ENCODE measurements at regions not wholly inside any gene's neighbourhood (a gene's known extent, or its start where the extent isn't known, plus 50 kb on each side); places are given as distances from the start of the nearest gene placed in this dataset.

GRCh38 chr6:88304520-88304919 lies 138.4 kb upstream of the CNR1 start:
- Histone ChIP-seq H3K14ac (ENCODE audit: low read length) (no peak overlapping the region), H3K23ac (ENCODE audit: low read depth, low read length, poor library complexity) (no peak overlapping the region), H2BK120ac (ENCODE audit: low read depth, low read length) (no peak overlapping the region), H2BK12ac (ENCODE audit: low read length) (no peak overlapping the region), H2AFZ (ENCODE audit: low read length) (no peak overlapping the region), H4K8ac (ENCODE audit: low read depth, low read length) (no peak overlapping the region), H3K27ac (replicated peaks; ENCODE audit: low read length) (no peak overlapping the region), H3K4ac (ENCODE audit: low read length) (no peak overlapping the region), H3K4me1 (ENCODE audit: control insufficient read depth in 2 of 2, insufficient read depth in 1 of 2, low read depth in 1 of 2, low read length in 2 of 2) (peaks cover 0 to 9% of the 10 kb centered on the region in 2 donors), H4K91ac (ENCODE audit: low read depth, low read length, poor library complexity) (no peak overlapping the region), H3K36me3 (replicated peaks in 1 of 2; ENCODE audit: control insufficient read depth in 2 of 2, insufficient read depth in 2 of 2, low read length in 2 of 2) (no peaks in the 10 kb centered on the region), H2BK15ac (ENCODE audit: low read length) (no peak overlapping the region), H2AK5ac (ENCODE audit: low read depth, low read length) (no peak overlapping the region), H3K9ac (ENCODE audit: low read depth, low read length, poor library complexity) (no peak overlapping the region), H2BK5ac (ENCODE audit: low read length) (no peak overlapping the region), H3K79me1 (ENCODE audit: low read depth, low read length) (no peaks in the 10 kb centered on the region), H3K4me3 (ENCODE audit: low read length in 2 of 2) (no peak overlapping the region), H3K4me2 (ENCODE audit: insufficient read depth, low read length, poor library complexity, severe bottlenecking) (no peak overlapping the region), H3K27me3 (ENCODE audit: control insufficient read depth in 3 of 3, insufficient read depth in 3 of 3, low read depth in 1 of 3, low read length in 3 of 3) (no peaks in the 10 kb centered on the region), H3K18ac (ENCODE audit: low read length) (no peak overlapping the region), H3K9me3 (replicated peaks in 1 of 2; ENCODE audit: control insufficient read depth in 2 of 2, insufficient read depth in 1 of 2, low read depth in 1 of 2, low read length in 2 of 2) (no peaks in the 10 kb centered on the region)
- no peak for DNase-seq (ENCODE audit: low spot score)
- WGBS, 2 donors (ENCODE audit: extremely low coverage in 2 of 2, insufficient read length in 2 of 2, insufficient replicate concordance in 1 of 2): no CpG with 5 or more reads among the region's 1 CpG

- Histone ChIP-seq H3K9me3 (replicated peaks in 1 of 2; ENCODE audit: control insufficient read depth in 2 of 2, insufficient read depth in 1 of 2, low read depth in 1 of 2, low read length in 2 of 2) (no peaks in the 10 kb centered on the region), H3K14ac (ENCODE audit: low read length) (no peak overlapping the region), H3K36me3 (replicated peaks in 1 of 2; ENCODE audit: control insufficient read depth in 2 of 2, insufficient read depth in 2 of 2, low read length in 2 of 2) (no peaks in the 10 kb centered on the region)
Observed at GRCh38 chr6:88302769-88303225, 136.7 kb upstream of the CNR1 start.

GRCh38 chr6:88301888-88302768 lies 136.0 kb upstream of the CNR1 start:
- Histone ChIP-seq H4K8ac (ENCODE audit: low read depth, low read length) (no peak overlapping the region), H3K27me3 (ENCODE audit: control insufficient read depth in 3 of 3, insufficient read depth in 3 of 3, low read depth in 1 of 3, low read length in 3 of 3) (no peaks in the 10 kb centered on the region), H3K4ac (ENCODE audit: low read length) (no peak overlapping the region), H3K79me1 (ENCODE audit: low read depth, low read length) (no peaks in the 10 kb centered on the region), H4K91ac (ENCODE audit: low read depth, low read length, poor library complexity) (no peak overlapping the region), H3K14ac (ENCODE audit: low read length) (no peak overlapping the region), H3K36me3 (replicated peaks in 1 of 2; ENCODE audit: control insufficient read depth in 2 of 2, insufficient read depth in 2 of 2, low read length in 2 of 2) (no peaks in the 10 kb centered on the region), H3K4me3 (ENCODE audit: low read length in 2 of 2) (no peak overlapping the region), H2BK12ac (ENCODE audit: low read length) (no peak overlapping the region), H2BK120ac (ENCODE audit: low read depth, low read length) (no peak overlapping the region), H3K4me1 (ENCODE audit: control insufficient read depth in 2 of 2, insufficient read depth in 1 of 2, low read depth in 1 of 2, low read length in 2 of 2) (peaks cover 0 to 9% of the 10 kb centered on the region in 2 donors), H3K23ac (ENCODE audit: low read depth, low read length, poor library complexity) (no peak overlapping the region), H3K27ac (replicated peaks; ENCODE audit: low read length) (no peak overlapping the region), H2AFZ (ENCODE audit: low read length) (no peak overlapping the region), H2BK15ac (ENCODE audit: low read length) (no peak overlapping the region), H3K9ac (ENCODE audit: low read depth, low read length, poor library complexity) (no peak overlapping the region), H3K4me2 (ENCODE audit: insufficient read depth, low read length, poor library complexity, severe bottlenecking) (no peak overlapping the region), H2AK5ac (ENCODE audit: low read depth, low read length) (no peak overlapping the region), H3K18ac (ENCODE audit: low read length) (no peak overlapping the region), H2BK5ac (ENCODE audit: low read length) (no peak overlapping the region), H3K9me3 (replicated peaks in 1 of 2; ENCODE audit: control insufficient read depth in 2 of 2, insufficient read depth in 1 of 2, low read depth in 1 of 2, low read length in 2 of 2) (no peaks in the 10 kb centered on the region)
- WGBS, 2 donors (ENCODE audit: extremely low coverage in 2 of 2, insufficient read length in 2 of 2, insufficient replicate concordance in 1 of 2): no CpG with 5 or more reads among the region's 5 CpGs
- no peak for DNase-seq (ENCODE audit: low spot score)

More at GRCh38 chr6:88302769-88303225, 136.7 kb upstream of the CNR1 start:
- no peak overlapping the region for H4K91ac ChIP-seq (ENCODE audit: low read depth, low read length, poor library complexity)
- H3K4me2 ChIP-seq (ENCODE audit: insufficient read depth, low read length, poor library complexity, severe bottlenecking): no peak overlapping the region
- H2BK120ac ChIP-seq (ENCODE audit: low read depth, low read length): no peak overlapping the region
- no peaks in the 10 kb centered on the region for H3K27me3 ChIP-seq (ENCODE audit: control insufficient read depth in 3 of 3, insufficient read depth in 3 of 3, low read depth in 1 of 3, low read length in 3 of 3)
- no peak overlapping the region for H2BK12ac ChIP-seq (ENCODE audit: low read length)
- H3K9ac ChIP-seq (ENCODE audit: low read depth, low read length, poor library complexity): no peak overlapping the region
- H3K4ac ChIP-seq (ENCODE audit: low read length): no peak overlapping the region
- no peak overlapping the region for H2AK5ac ChIP-seq (ENCODE audit: low read depth, low read length)
- H3K4me1 ChIP-seq (ENCODE audit: control insufficient read depth in 2 of 2, insufficient read depth in 1 of 2, low read depth in 1 of 2, low read length in 2 of 2): peaks cover 0 to 9% of the 10 kb centered on the region in 2 donors
- no peaks in the 10 kb centered on the region for H3K79me1 ChIP-seq (ENCODE audit: low read depth, low read length)
- H3K23ac ChIP-seq (ENCODE audit: low read depth, low read length, poor library complexity): no peak overlapping the region
- H2BK5ac ChIP-seq (ENCODE audit: low read length): no peak overlapping the region
- H3K4me3 ChIP-seq (ENCODE audit: low read length in 2 of 2): no peak overlapping the region
- H2AFZ ChIP-seq (ENCODE audit: low read length): no peak overlapping the region
- H4K8ac ChIP-seq (ENCODE audit: low read depth, low read length): no peak overlapping the region
- no peak for DNase-seq (ENCODE audit: low spot score)
- no peak overlapping the region for H3K27ac ChIP-seq (replicated peaks; ENCODE audit: low read length)
- H2BK15ac ChIP-seq (ENCODE audit: low read length): no peak overlapping the region
- no peak overlapping the region for H3K18ac ChIP-seq (ENCODE audit: low read length)

GRCh38 chr6:88301256-88301655 lies 135.1 kb upstream of the CNR1 start:
- Histone ChIP-seq H3K18ac (ENCODE audit: low read length) (no peak overlapping the region), H3K9ac (ENCODE audit: low read depth, low read length, poor library complexity) (no peak overlapping the region), H3K4ac (ENCODE audit: low read length) (no peak overlapping the region), H3K23ac (ENCODE audit: low read depth, low read length, poor library complexity) (no peak overlapping the region), H3K14ac (ENCODE audit: low read length) (no peak overlapping the region), H4K8ac (ENCODE audit: low read depth, low read length) (no peak overlapping the region), H2BK120ac (ENCODE audit: low read depth, low read length) (no peak overlapping the region), H3K27me3 (ENCODE audit: control insufficient read depth in 3 of 3, insufficient read depth in 3 of 3, low read depth in 1 of 3, low read length in 3 of 3) (no peaks in the 10 kb centered on the region), H3K79me1 (ENCODE audit: low read depth, low read length) (no peaks in the 10 kb centered on the region), H2AFZ (ENCODE audit: low read length) (no peak overlapping the region), H3K9me3 (replicated peaks in 1 of 2; ENCODE audit: control insufficient read depth in 2 of 2, insufficient read depth in 1 of 2, low read depth in 1 of 2, low read length in 2 of 2) (no peaks in the 10 kb centered on the region), H3K27ac (replicated peaks; ENCODE audit: low read length) (no peak overlapping the region), H2AK5ac (ENCODE audit: low read depth, low read length) (no peak overlapping the region), H2BK15ac (ENCODE audit: low read length) (no peak overlapping the region), H2BK5ac (ENCODE audit: low read length) (no peak overlapping the region), H3K4me2 (ENCODE audit: insufficient read depth, low read length, poor library complexity, severe bottlenecking) (no peak overlapping the region), H2BK12ac (ENCODE audit: low read length) (no peak overlapping the region), H3K4me3 (ENCODE audit: low read length in 2 of 2) (no peak overlapping the region), H4K91ac (ENCODE audit: low read depth, low read length, poor library complexity) (no peak overlapping the region), H3K36me3 (replicated peaks in 1 of 2; ENCODE audit: control insufficient read depth in 2 of 2, insufficient read depth in 2 of 2, low read length in 2 of 2) (no peaks in the 10 kb centered on the region), H3K4me1 (ENCODE audit: control insufficient read depth in 2 of 2, insufficient read depth in 1 of 2, low read depth in 1 of 2, low read length in 2 of 2) (peaks cover 0 to 10% of the 10 kb centered on the region in 2 donors)
- DNase-seq (ENCODE audit: low spot score): no peak
